ENCODE measurements at regions not wholly inside any gene's neighbourhood (a gene's known extent, or its start where the extent isn't known, plus 50 kb on each side); places are given as distances from the start of the nearest gene placed in this dataset.

GRCh38 chr13:105979131-105980011 lies 556.1 kb downstream of the EFNB2 start:
- Histone ChIP-seq H3K9ac (ENCODE audit: low read depth, low read length) (no peak overlapping the region), H3K4me1 (ENCODE audit: insufficient read depth, low read length) (no peaks in the 10 kb centered on the region), H3K9me3 (ENCODE audit: control insufficient read depth, insufficient read depth, low read length) (no peaks in the 10 kb centered on the region; the same call in 1 of the 2 replicates), H3K36me3 (ENCODE audit: insufficient read depth, low read length) (no peaks in the 10 kb centered on the region)

GRCh38 chr13:105974380-105974779 lies 561.1 kb downstream of the EFNB2 start:
- H3K36me3 ChIP-seq (ENCODE audit: insufficient read depth, low read length), result no peaks in the 10 kb centered on the region
- no peaks in the 10 kb centered on the region for H3K9me3 ChIP-seq (ENCODE audit: control insufficient read depth, insufficient read depth, low read length)
- peaks cover 5% of the 10 kb centered on the region for H3K4me1 ChIP-seq (ENCODE audit: insufficient read depth, low read length)
- no peak overlapping the region for H3K9ac ChIP-seq (ENCODE audit: low read depth, low read length)

GRCh38 chr13:105972811-105973590 lies 562.5 kb downstream of the EFNB2 start:
- no peak overlapping the region for H3K9ac ChIP-seq (ENCODE audit: low read depth, low read length)
- H3K4me1 ChIP-seq (ENCODE audit: insufficient read depth, low read length), result peaks cover 5% of the 10 kb centered on the region

GRCh38 chr13:105972306-105972721 lies 563.1 kb downstream of the EFNB2 start:
- H3K36me3 ChIP-seq (ENCODE audit: insufficient read depth, low read length), result no peaks in the 10 kb centered on the region
- peaks cover 5% of the 10 kb centered on the region for H3K4me1 ChIP-seq (ENCODE audit: insufficient read depth, low read length)
- no peak overlapping the region for H3K9ac ChIP-seq (ENCODE audit: low read depth, low read length)
- H3K9me3 ChIP-seq (ENCODE audit: control insufficient read depth, insufficient read depth, low read length), result no peaks in the 10 kb centered on the region

More at GRCh38 chr13:105972811-105973590, 562.5 kb downstream of the EFNB2 start:
- H3K9me3 ChIP-seq (ENCODE audit: control insufficient read depth, insufficient read depth, low read length), result no peaks in the 10 kb centered on the region
- no peaks in the 10 kb centered on the region for H3K36me3 ChIP-seq (ENCODE audit: insufficient read depth, low read length)

GRCh38 chr13:105971738-105972137 lies 563.7 kb downstream of the EFNB2 start:
- Histone ChIP-seq H3K36me3 (ENCODE audit: insufficient read depth, low read length) (no peaks in the 10 kb centered on the region), H3K9me3 (ENCODE audit: control insufficient read depth, insufficient read depth, low read length) (no peaks in the 10 kb centered on the region), H3K4me1 (ENCODE audit: insufficient read depth, low read length) (peaks cover 5% of the 10 kb centered on the region), H3K9ac (ENCODE audit: low read depth, low read length) (no peak overlapping the region)

GRCh38 chr13:105971312-105971711 lies 564.1 kb downstream of the EFNB2 start:
- Histone ChIP-seq H3K9me3 (ENCODE audit: control insufficient read depth, insufficient read depth, low read length) (no peaks in the 10 kb centered on the region), H3K4me1 (ENCODE audit: insufficient read depth, low read length) (peaks cover 5% of the 10 kb centered on the region), H3K36me3 (ENCODE audit: insufficient read depth, low read length) (no peaks in the 10 kb centered on the region), H3K9ac (ENCODE audit: low read depth, low read length) (no peak overlapping the region)

GRCh38 chr13:105969761-105970160 lies 565.7 kb downstream of the EFNB2 start:
- no peaks in the 10 kb centered on the region for H3K36me3 ChIP-seq (ENCODE audit: insufficient read depth, low read length)
- H3K9me3 ChIP-seq (ENCODE audit: control insufficient read depth, insufficient read depth, low read length), result no peaks in the 10 kb centered on the region
- H3K4me1 ChIP-seq (ENCODE audit: insufficient read depth, low read length), result peaks cover 5% of the 10 kb centered on the region
- H3K9ac ChIP-seq (ENCODE audit: low read depth, low read length), result no peak overlapping the region

GRCh38 chr13:105965910-105966309 lies 569.6 kb downstream of the EFNB2 start:
- Histone ChIP-seq H3K4me1 (ENCODE audit: insufficient read depth, low read length) (no peaks in the 10 kb centered on the region), H3K9me3 (ENCODE audit: control insufficient read depth, insufficient read depth, low read length) (no peaks in the 10 kb centered on the region), H3K36me3 (ENCODE audit: insufficient read depth, low read length) (no peaks in the 10 kb centered on the region), H3K9ac (ENCODE audit: low read depth, low read length) (no peak overlapping the region)

- H3K9me3 ChIP-seq (ENCODE audit: control insufficient read depth, insufficient read depth, low read length), result no peaks in the 10 kb centered on the region
- H3K9ac ChIP-seq (ENCODE audit: low read depth, low read length), result no peak overlapping the region
- H3K36me3 ChIP-seq (ENCODE audit: insufficient read depth, low read length), result no peaks in the 10 kb centered on the region
- H3K4me1 ChIP-seq (ENCODE audit: insufficient read depth, low read length), result no peaks in the 10 kb centered on the region
Observed at GRCh38 chr13:105962080-105962479, 573.4 kb downstream of the EFNB2 start.

GRCh38 chr13:105961438-105961837 lies 574.0 kb downstream of the EFNB2 start:
- H3K9me3 ChIP-seq (ENCODE audit: control insufficient read depth, insufficient read depth, low read length), result no peaks in the 10 kb centered on the region
- H3K4me1 ChIP-seq (ENCODE audit: insufficient read depth, low read length), result no peaks in the 10 kb centered on the region
- no peaks in the 10 kb centered on the region for H3K36me3 ChIP-seq (ENCODE audit: insufficient read depth, low read length)
- no peak overlapping the region for H3K9ac ChIP-seq (ENCODE audit: low read depth, low read length)

- no peaks in the 10 kb centered on the region for H3K36me3 ChIP-seq (ENCODE audit: insufficient read depth, low read length)
- no peaks in the 10 kb centered on the region for H3K4me1 ChIP-seq (ENCODE audit: insufficient read depth, low read length)
- H3K9ac ChIP-seq (ENCODE audit: low read depth, low read length), result no peak overlapping the region
- H3K9me3 ChIP-seq (ENCODE audit: control insufficient read depth, insufficient read depth, low read length), result no peaks in the 10 kb centered on the region
Observed at GRCh38 chr13:105960326-105960725, 575.1 kb downstream of the EFNB2 start.

GRCh38 chr13:105959876-105960275 lies 575.6 kb downstream of the EFNB2 start:
- Histone ChIP-seq H3K9me3 (ENCODE audit: control insufficient read depth, insufficient read depth, low read length) (no peaks in the 10 kb centered on the region), H3K4me1 (ENCODE audit: insufficient read depth, low read length) (no peaks in the 10 kb centered on the region), H3K9ac (ENCODE audit: low read depth, low read length) (no peak overlapping the region), H3K36me3 (ENCODE audit: insufficient read depth, low read length) (no peaks in the 10 kb centered on the region)

GRCh38 chr13:105957769-105958438 lies 577.6 kb downstream of the EFNB2 start:
- H3K9me3 ChIP-seq (ENCODE audit: control insufficient read depth, insufficient read depth, low read length), result no peaks in the 10 kb centered on the region

GRCh38 chr13:105956921-105957320 lies 578.5 kb downstream of the EFNB2 start:
- Histone ChIP-seq H3K4me1 (ENCODE audit: insufficient read depth, low read length) (no peaks in the 10 kb centered on the region), H3K9me3 (ENCODE audit: control insufficient read depth, insufficient read depth, low read length) (no peaks in the 10 kb centered on the region), H3K9ac (ENCODE audit: low read depth, low read length) (no peak overlapping the region), H3K36me3 (ENCODE audit: insufficient read depth, low read length) (no peaks in the 10 kb centered on the region)

More at GRCh38 chr13:105957769-105958438, 577.6 kb downstream of the EFNB2 start:
- Histone ChIP-seq H3K9ac (ENCODE audit: low read depth, low read length) (no peak overlapping the region), H3K36me3 (ENCODE audit: insufficient read depth, low read length) (no peaks in the 10 kb centered on the region), H3K4me1 (ENCODE audit: insufficient read depth, low read length) (no peaks in the 10 kb centered on the region)
